Activated T-cell treated with anti-CD3 and anti-CD28 coated beads, Interleukin-2, amount 50 U/mL, for 24 hours (primary cell): ENCODE measurements at regions not wholly inside any gene's neighbourhood (a gene's known extent, or its start where the extent isn't known, plus 50 kb on each side); places are given as distances from the start of the nearest gene placed in this dataset.

ENCODE experiments used
- DNase-seq: peaks from one replicate; pipeline ENCODE4 v3.0.0-alpha.2; 2020
- H3K27ac Mint-ChIP-seq: 2 replicates; pipeline ENCODE4 v1.8.0; 2020; ENCODE audit warnings: mild to moderate bottlenecking, mixed read lengths
- H3K27me3 Mint-ChIP-seq: 2 replicates; pipeline ENCODE4 v1.8.0; 2020; ENCODE audit warnings: mixed read lengths
- H3K36me3 Mint-ChIP-seq: 2 replicates; pipeline ENCODE4 v1.8.0; 2020; ENCODE audit warnings: low read depth, mixed read lengths
- H3K4me1 Mint-ChIP-seq: 2 replicates; pipeline ENCODE4 v1.8.0; 2020; ENCODE audit warnings: low read depth, mixed read lengths
- H3K4me3 Mint-ChIP-seq: 2 replicates; pipeline ENCODE4 v1.8.0; 2020; ENCODE audit warnings: mild to moderate bottlenecking, moderate library complexity, mixed read lengths
- H3K9me3 Mint-ChIP-seq: 2 replicates; pipeline ENCODE4 v1.8.0; 2020; ENCODE audit warnings: mixed read lengths

- H3K4me1 Mint-ChIP-seq = no peaks in the 10 kb centered on the region
- no peak overlapping the region for H3K4me3 Mint-ChIP-seq
- H3K9me3 Mint-ChIP-seq = no peaks in the 10 kb centered on the region
- H3K27ac Mint-ChIP-seq = no peak overlapping the region
- DNase-seq = no peak
- no peaks in the 10 kb centered on the region for H3K36me3 Mint-ChIP-seq
- peaks cover 3% of the 10 kb centered on the region for H3K27me3 Mint-ChIP-seq
Measured at GRCh38 chr9:109721001-109721400, 59.0 kb upstream of the PALM2AKAP2 start.

GRCh38 chr9:109722007-109722406 is 58.0 kb upstream of the PALM2AKAP2 start:
- no peak overlapping the region for H3K27ac Mint-ChIP-seq
- no peaks in the 10 kb centered on the region for H3K36me3 Mint-ChIP-seq
- no peak overlapping the region for H3K4me3 Mint-ChIP-seq
- H3K4me1 Mint-ChIP-seq = no peaks in the 10 kb centered on the region
- H3K9me3 Mint-ChIP-seq = no peaks in the 10 kb centered on the region
- no peak for DNase-seq
- peaks cover 3% of the 10 kb centered on the region for H3K27me3 Mint-ChIP-seq

GRCh38 chr9:109723781-109724180 is 56.2 kb upstream of the PALM2AKAP2 start:
- Mint-ChIP-seq H3K27ac (no peak overlapping the region), H3K4me3 (no peak overlapping the region), H3K4me1 (no peaks in the 10 kb centered on the region), H3K27me3 (peaks cover 3% of the 10 kb centered on the region), H3K9me3 (no peaks in the 10 kb centered on the region), H3K36me3 (no peaks in the 10 kb centered on the region)
- DNase-seq = no peak

GRCh38 chr9:109725460-109725859 is 54.5 kb upstream of the PALM2AKAP2 start:
- Mint-ChIP-seq H3K36me3 (no peaks in the 10 kb centered on the region), H3K27me3 (peaks cover 6% of the 10 kb centered on the region), H3K4me3 (no peak overlapping the region), H3K4me1 (no peaks in the 10 kb centered on the region), H3K27ac (no peak overlapping the region), H3K9me3 (no peaks in the 10 kb centered on the region)
- no peak for DNase-seq

GRCh38 chr9:109726119-109726518 is 53.9 kb upstream of the PALM2AKAP2 start:
- no peaks in the 10 kb centered on the region for H3K9me3 Mint-ChIP-seq
- no peak overlapping the region for H3K4me3 Mint-ChIP-seq
- H3K27ac Mint-ChIP-seq = no peak overlapping the region
- no peaks in the 10 kb centered on the region for H3K36me3 Mint-ChIP-seq
- H3K4me1 Mint-ChIP-seq = no peaks in the 10 kb centered on the region
- no peak for DNase-seq
- peaks cover 6% of the 10 kb centered on the region for H3K27me3 Mint-ChIP-seq

GRCh38 chr9:109728686-109729300 is 51.2 kb upstream of the PALM2AKAP2 start:
- Mint-ChIP-seq H3K27ac (no peak overlapping the region), H3K9me3 (no peaks in the 10 kb centered on the region), H3K4me3 (no peak overlapping the region), H3K4me1 (no peaks in the 10 kb centered on the region), H3K27me3 (peaks cover 6% of the 10 kb centered on the region), H3K36me3 (no peaks in the 10 kb centered on the region)
- no peak for DNase-seq

GRCh38 chr9:109729513-109729912 is 50.5 kb upstream of the PALM2AKAP2 start:
- Mint-ChIP-seq H3K4me3 (no peak overlapping the region), H3K27me3 (peaks cover 6% of the 10 kb centered on the region), H3K27ac (no peak overlapping the region), H3K4me1 (no peaks in the 10 kb centered on the region), H3K36me3 (no peaks in the 10 kb centered on the region), H3K9me3 (no peaks in the 10 kb centered on the region)
- DNase-seq = no peak
